Nephron (organoid): ENCODE measurements at regions not wholly inside any gene's neighbourhood (a gene's known extent, or its start where the extent isn't known, plus 50 kb on each side); places are given as distances from the start of the nearest gene placed in this dataset.
A peak's percentile ranks its signal among the peaks of the same experiment; 100 is the strongest.

Experiments used
- H3K27ac Mint-ChIP-seq, 3 experiments: 2 replicates each; pipeline ENCODE4 v1.8.0; 2020; ENCODE audit warnings: mixed read lengths in 3 of 3, mild to moderate bottlenecking in 2 of 3, moderate library complexity in 1 of 3
- H3K27me3 Mint-ChIP-seq: 2 replicates; pipeline ENCODE4 v1.8.0; 2021; ENCODE audit warnings: low read depth, mild to moderate bottlenecking, moderate library complexity, mixed read lengths
- H3K36me3 Mint-ChIP-seq: 2 replicates; pipeline ENCODE4 v1.8.0; 2020; ENCODE audit warnings: low read depth, mixed read lengths
- H3K4me1 Mint-ChIP-seq: 2 replicates; pipeline ENCODE4 v1.8.0; 2020; ENCODE audit warnings: mixed read lengths
- H3K4me3 Mint-ChIP-seq, 3 experiments: 2 replicates each; pipeline ENCODE4 v1.8.0; 2020; ENCODE audit warnings: mild to moderate bottlenecking in 3 of 3, mixed read lengths in 3 of 3, moderate library complexity in 2 of 3
- H3K9me3 Mint-ChIP-seq: 2 replicates; pipeline ENCODE4 v1.8.0; 2020; ENCODE audit warnings: mixed read lengths
- TF ChIP-seq, protein P1 (sequence below), 3 experiments: fragments of 200-600 bp; sonication (generic); IDR thresholded peaks; one replicate each; pipeline ENCODE4 v1.5.0; 2021; ENCODE audit warnings: antibody characterized with exemption in 3 of 3; ENCODE audit not compliant: unreplicated experiment in 3 of 3

DNA sequence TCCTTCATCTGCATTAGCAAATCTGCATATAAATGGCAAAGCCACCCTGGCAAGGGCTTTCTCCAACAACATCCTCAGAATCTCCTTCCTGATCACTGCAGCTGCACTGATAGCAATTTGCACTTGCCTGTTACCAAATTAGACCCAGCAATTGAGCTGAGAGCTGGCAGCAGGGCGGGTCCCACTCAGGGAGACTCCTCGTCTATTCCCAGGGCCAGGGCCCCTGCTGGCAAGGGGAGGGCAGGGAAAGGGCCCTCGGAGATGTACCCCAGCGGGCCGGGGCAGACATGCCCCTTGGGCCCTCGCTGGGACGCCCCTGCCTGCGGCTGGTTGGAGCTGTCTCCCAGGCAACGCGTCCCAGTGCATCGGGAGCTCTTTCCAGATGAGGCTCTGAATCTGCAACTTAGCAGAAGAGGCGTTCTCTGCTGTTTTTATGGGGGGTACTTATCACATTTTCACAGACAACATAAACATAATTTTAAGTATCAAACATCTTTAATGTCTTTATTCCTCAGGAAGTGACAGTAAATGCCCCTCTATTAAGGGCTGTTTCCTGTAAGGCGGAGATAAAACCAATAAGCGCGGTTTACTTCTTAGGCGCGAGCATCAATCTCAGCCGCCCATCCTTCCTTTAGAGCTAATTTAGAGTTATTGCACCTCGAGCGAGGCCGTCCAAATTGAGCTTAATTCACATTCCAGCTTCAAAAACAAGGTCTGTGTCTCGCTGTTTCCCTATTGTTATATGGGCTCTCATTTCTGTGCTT, 249.0 kb upstream of the PPP2R2D start:
- Mint-ChIP-seq H3K4me3 (peak overlapping the region in 1 of 3 experiments; percentile 34), H3K9me3 (no peaks in the 10 kb centered on the region), H3K4me1 (peaks cover 33% of the 10 kb centered on the region), H3K27ac (peak overlapping the region; percentile 5 to 45 (median 31)), H3K36me3 (no peaks in the 10 kb centered on the region), H3K27me3 (peaks cover 50% of the 10 kb centered on the region)
- TF ChIP-seq, protein P1, sequence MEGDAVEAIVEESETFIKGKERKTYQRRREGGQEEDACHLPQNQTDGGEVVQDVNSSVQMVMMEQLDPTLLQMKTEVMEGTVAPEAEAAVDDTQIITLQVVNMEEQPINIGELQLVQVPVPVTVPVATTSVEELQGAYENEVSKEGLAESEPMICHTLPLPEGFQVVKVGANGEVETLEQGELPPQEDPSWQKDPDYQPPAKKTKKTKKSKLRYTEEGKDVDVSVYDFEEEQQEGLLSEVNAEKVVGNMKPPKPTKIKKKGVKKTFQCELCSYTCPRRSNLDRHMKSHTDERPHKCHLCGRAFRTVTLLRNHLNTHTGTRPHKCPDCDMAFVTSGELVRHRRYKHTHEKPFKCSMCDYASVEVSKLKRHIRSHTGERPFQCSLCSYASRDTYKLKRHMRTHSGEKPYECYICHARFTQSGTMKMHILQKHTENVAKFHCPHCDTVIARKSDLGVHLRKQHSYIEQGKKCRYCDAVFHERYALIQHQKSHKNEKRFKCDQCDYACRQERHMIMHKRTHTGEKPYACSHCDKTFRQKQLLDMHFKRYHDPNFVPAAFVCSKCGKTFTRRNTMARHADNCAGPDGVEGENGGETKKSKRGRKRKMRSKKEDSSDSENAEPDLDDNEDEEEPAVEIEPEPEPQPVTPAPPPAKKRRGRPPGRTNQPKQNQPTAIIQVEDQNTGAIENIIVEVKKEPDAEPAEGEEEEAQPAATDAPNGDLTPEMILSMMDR (IDR thresholded peaks at IDR 0.05; ENCODE audit: unreplicated experiment in 3 of 3), result no peak

DNA sequence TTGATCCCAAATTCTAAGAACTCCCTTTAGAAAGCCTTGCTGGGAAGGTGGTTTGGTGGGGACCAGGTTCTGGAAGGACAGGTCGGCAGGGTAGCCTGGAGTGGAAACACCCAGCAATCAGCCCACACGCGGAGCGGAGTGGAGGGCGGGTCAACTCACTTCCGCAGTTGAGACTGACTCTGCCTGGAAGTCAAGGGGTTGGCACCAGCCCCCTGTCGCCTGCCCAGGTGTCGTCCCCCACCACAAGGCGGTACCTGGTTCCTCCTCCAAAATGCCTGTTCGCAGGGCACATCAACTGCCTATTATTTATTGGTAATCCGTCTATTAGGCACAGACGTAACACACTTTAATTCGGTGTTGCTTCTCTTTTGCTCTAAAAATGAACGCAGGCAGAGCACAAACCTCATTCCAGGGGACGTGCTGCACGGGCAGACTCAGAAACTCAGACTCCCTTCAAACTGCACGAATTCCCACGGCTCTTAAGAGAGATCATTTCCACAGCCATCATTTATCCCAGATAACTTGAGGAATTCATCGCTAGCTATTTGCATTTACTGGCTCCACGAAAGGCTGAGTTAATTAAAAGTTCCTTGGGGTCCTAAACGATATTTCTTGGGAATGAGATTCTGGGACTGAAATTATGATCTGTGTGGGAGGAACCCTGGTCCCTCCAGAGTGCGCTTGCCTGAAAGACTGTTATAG, 248.2 kb upstream of the PPP2R2D start:
- Mint-ChIP-seq H3K36me3 (no peaks in the 10 kb centered on the region), H3K9me3 (no peaks in the 10 kb centered on the region), H3K4me3 (peak overlapping the region; percentile 11 to 34 (median 15)), H3K27me3 (peaks cover 50% of the 10 kb centered on the region), H3K4me1 (peaks cover 33% of the 10 kb centered on the region), H3K27ac (peak overlapping the region; percentile 5 to 45 (median 31))
- TF ChIP-seq, protein P1 (IDR thresholded peaks at IDR 0.05; ENCODE audit: unreplicated experiment in 3 of 3), result no peak

DNA sequence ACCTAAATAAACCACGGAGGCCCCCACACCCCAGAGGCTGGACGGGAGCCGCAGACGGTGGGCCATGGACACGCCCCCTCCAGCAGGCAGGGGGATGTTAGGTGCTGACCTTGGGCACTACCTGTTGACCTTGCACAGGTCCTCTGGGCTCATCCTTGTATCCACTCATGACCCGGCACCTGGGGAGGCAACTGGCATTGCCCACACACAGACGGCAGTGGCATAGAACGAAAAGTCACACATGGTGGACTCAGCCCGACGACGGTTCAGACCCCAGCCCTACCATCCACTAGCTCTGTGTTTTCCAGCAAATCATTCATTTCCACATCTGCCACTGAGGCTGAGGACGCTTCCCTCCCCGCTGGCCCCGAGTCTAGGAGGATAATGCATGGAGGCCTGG, 247.7 kb upstream of the PPP2R2D start:
- Mint-ChIP-seq H3K4me1 (peaks cover 33% of the 10 kb centered on the region), H3K9me3 (no peaks in the 10 kb centered on the region), H3K27me3 (peaks cover 46% of the 10 kb centered on the region), H3K36me3 (no peaks in the 10 kb centered on the region), H3K4me3 (no peak overlapping the region), H3K27ac (peak overlapping the region in 1 of 3 experiments; percentile 5)
- TF ChIP-seq, protein P1 (IDR thresholded peaks at IDR 0.05; ENCODE audit: unreplicated experiment in 3 of 3), result no peak

DNA sequence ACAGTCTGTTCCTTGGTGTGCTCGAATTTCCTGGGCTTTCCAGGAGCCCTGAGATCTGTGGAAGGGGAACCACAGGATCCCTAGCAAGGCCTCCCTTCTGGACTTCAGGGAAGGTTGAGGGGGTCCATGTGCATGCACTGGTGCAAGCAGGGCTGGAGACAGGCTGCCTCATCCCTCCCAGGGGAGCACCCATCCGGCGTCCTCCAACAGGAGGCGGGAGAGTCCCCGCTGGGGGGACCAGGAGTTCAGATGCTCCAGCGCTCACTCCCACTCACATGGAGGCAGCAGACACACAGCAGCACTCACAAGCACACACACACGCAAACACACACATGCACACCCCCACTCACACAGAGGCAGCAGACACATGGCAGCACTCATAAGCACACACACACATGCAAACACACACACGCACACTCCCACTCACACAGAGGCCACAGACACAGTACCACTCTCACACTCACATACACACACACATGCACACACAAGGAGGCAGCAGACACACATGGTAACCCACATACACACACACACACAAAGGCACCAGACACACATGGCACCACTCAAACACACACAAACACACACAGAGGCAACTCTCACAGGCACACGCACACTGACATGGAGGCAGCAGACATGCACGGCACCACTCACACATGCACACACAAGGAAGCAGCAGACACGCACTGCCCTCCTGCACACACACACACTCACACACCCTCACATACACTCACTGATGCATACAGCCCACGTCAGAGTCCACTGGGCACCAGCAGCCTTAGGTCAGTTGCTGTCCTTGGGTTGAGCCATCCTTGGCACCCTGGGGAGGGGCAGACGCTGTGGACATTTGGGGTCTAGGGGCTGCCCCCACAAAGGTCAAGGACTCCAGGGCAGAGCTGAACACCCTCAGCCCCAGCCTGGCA, 247.0 kb upstream of the PPP2R2D start:
- peak overlapping the region in 1 of 3 experiments; percentile 26 for H3K27ac Mint-ChIP-seq

DNA sequence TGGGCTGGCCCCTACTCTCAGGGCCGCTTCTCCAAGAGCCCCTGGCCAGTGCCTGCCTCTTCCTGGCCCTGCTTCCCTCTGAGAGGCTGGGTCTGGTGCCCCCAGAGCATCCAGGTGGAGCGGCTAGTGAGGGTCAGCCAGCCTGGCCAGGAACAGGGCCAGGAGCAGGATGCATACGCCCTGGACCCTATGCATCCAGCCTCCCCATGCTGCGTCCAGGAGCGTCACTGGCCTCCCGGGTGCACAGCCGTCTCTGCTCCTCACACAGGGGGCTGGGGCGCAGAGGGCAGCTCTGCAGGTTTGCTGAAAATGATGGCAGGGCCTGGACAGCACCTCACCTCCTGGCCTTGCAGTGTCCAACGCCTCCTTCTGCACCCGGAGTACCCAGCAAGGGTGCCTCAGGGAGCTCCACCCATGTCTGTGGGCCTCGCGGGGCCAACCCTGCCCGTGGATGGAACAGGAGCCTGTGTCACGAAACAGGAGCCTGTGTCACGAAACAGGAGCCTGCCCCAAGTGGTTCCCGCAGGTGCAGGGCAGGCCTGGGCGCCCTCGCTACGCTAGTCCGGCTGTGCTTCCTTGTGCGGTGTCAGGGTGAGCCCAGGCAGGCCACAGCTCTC, 246.2 kb upstream of the PPP2R2D start:
- no peak overlapping the region for H3K4me3 Mint-ChIP-seq
- H3K27ac Mint-ChIP-seq, result peak overlapping the region; percentile 29 to 68 (median 29)
- H3K36me3 Mint-ChIP-seq, result no peaks in the 10 kb centered on the region
- TF ChIP-seq, protein P1 (IDR thresholded peaks at IDR 0.05; ENCODE audit: unreplicated experiment in 3 of 3), result no peak
- H3K27me3 Mint-ChIP-seq, result peaks cover 46% of the 10 kb centered on the region
- H3K4me1 Mint-ChIP-seq, result peaks cover 33% of the 10 kb centered on the region
- no peaks in the 10 kb centered on the region for H3K9me3 Mint-ChIP-seq

More for the DNA sequence above, 247.0 kb upstream of the PPP2R2D start:
- peaks cover 46% of the 10 kb centered on the region for H3K27me3 Mint-ChIP-seq
- H3K4me1 Mint-ChIP-seq, result peaks cover 33% of the 10 kb centered on the region
- no peaks in the 10 kb centered on the region for H3K36me3 Mint-ChIP-seq
- H3K4me3 Mint-ChIP-seq, result peak overlapping the region in 2 of 3 experiments; percentile 2 to 5
- no peaks in the 10 kb centered on the region for H3K9me3 Mint-ChIP-seq
- TF ChIP-seq, protein P1 (IDR thresholded peaks at IDR 0.05; ENCODE audit: unreplicated experiment in 3 of 3), result no peak
